A549 (cell line): ENCODE measurements at regions not wholly inside any gene's neighbourhood (a gene's known extent, or its start where the extent isn't known, plus 50 kb on each side); places are given as distances from the start of the nearest gene placed in this dataset.

Experiments used
- ATAC-seq, 2 experiments: fragments of 200-7000 bp in 1 of 2; fragments of >200 bp in 1 of 2; cut with Nextera tagmentation in 1 of 2; cut with Tn5 transposase in 1 of 2; 3 replicates each; pipeline versions ENCODE4 v1.8.0 to v1.9.1; 2018 to 2020; ENCODE audit warnings: mild to moderate bottlenecking in 1 of 2, moderate library complexity in 1 of 2
- CTCF ChIA-PET: fragments of 300-600 bp; sonication (Branson Sonifier 250); formaldehyde crosslinking; extraction: SDS; loops from one replicate; lab custom pipeline; 2021; ENCODE audit warnings: antibody characterized with exemption, inconsistent platforms; lab: Yijun Ruan, JAX
- POLR2A ChIA-PET: fragments of 350-600 bp; formaldehyde crosslinking; extraction: SDS; loops from one replicate; lab custom pipeline; 2021; ENCODE audit warnings: antibody characterized with exemption, inconsistent platforms; lab: Yijun Ruan, JAX
- DNase-seq, 2 experiments: peaks; one replicate each; pipeline versions ENCODE4 v3.0.0 to v3.0.0-alpha.2; 2011 to 2016; ENCODE audit warnings: low read depth in 1 of 2, low spot score in 1 of 2
- FAIRE-seq: peaks from 2 replicates; lab custom pipeline; 2011; peaks lifted over from hg19 to GRCh38; lab: Jason Lieb, UNC
- H3K27ac ChIP-seq, 2 experiments: fragments of >200 bp; sonication (Bioruptor Twin); formaldehyde crosslinking; 3 replicates each; pipeline ENCODE4 v1.5.1; 2016 to 2017
- H3K4me1 ChIP-seq: fragments of >200 bp; sonication (Bioruptor Twin); formaldehyde crosslinking; 3 replicates; pipeline ENCODE4 v1.6.1; 2016
- H3K4me2 ChIP-seq: fragments of >200 bp; sonication (Bioruptor Twin); formaldehyde crosslinking; 3 replicates; pipeline ENCODE4 v1.6.1; 2016
- H3K4me3 ChIP-seq: fragments of >200 bp; sonication (Bioruptor Twin); formaldehyde crosslinking; 3 replicates; pipeline ENCODE4 v1.5.1; 2016
- H3K9me3 ChIP-seq: fragments of >200 bp; sonication (Bioruptor Twin); formaldehyde crosslinking; 3 replicates; pipeline ENCODE4 v1.6.1; 2016
- CBX8 ChIP-seq: fragments of 200-600 bp; sonication (generic); IDR thresholded peaks from 2 replicates; pipeline ENCODE4 v1.6.1; 2016
- CEBPB ChIP-seq, 2 experiments: fragments of >200 bp in 1 of 2; sonication (Bioruptor Twin) in 1 of 2; formaldehyde crosslinking in 1 of 2; IDR thresholded peaks; 2 replicates each; pipeline ENCODE4 v1.6.1; 2012 to 2016
- CHD4 ChIP-seq: fragments of 200-600 bp; sonication (generic); IDR thresholded peaks from 2 replicates; pipeline ENCODE4 v1.6.1; 2016; ENCODE audit warnings: antibody characterized with exemption, mild to moderate bottlenecking, borderline replicate concordance
- EP300 ChIP-seq, 2 experiments: fragments of >200 bp; sonication (Bioruptor Twin); formaldehyde crosslinking; IDR thresholded peaks; 2 replicates in 1 of 2; 3 replicates in 1 of 2; pipeline ENCODE4 v1.6.1; 2016 to 2017
- FOSL2 ChIP-seq, 2 experiments: fragments of 450-650 bp in 1 of 2; fragments of >200 bp in 1 of 2; sonication (Bioruptor Twin) in 1 of 2; formaldehyde crosslinking; IDR thresholded peaks; 2 replicates each; pipeline versions ENCODE4 v1.5.0 to v1.6.1; 2016 to 2020; ENCODE audit warnings: mild to moderate bottlenecking in 1 of 2, moderate library complexity in 1 of 2
- GATA3 ChIP-seq: IDR thresholded peaks from 2 replicates; pipeline ENCODE4 v1.6.1; 2012; ENCODE audit warnings: borderline replicate concordance
- HDAC2 ChIP-seq: fragments of 200-600 bp; sonication (generic); IDR thresholded peaks from 2 replicates; pipeline ENCODE4 v1.6.1; 2016
- HEYL ChIP-seq: fragments of 250-450 bp; sonication (Bioruptor Pico); IDR thresholded peaks from 2 replicates; pipeline ENCODE4 v1.8.0; 2021; ENCODE audit warnings: mild to moderate bottlenecking, moderate library complexity
- HOXB13 ChIP-seq: fragments of 250-450 bp; sonication (Bioruptor Pico); IDR thresholded peaks from 2 replicates; pipeline ENCODE4 v1.5.0; 2020; ENCODE audit warnings: low read depth, mild to moderate bottlenecking, moderate library complexity
- JUN ChIP-seq, 2 experiments: fragments of >200 bp; sonication (Bioruptor Twin); formaldehyde crosslinking; IDR thresholded peaks; 2 replicates in 1 of 2; 3 replicates in 1 of 2; pipeline ENCODE4 v1.6.1; 2016 to 2017
- KDM1A ChIP-seq: fragments of 200-600 bp; sonication (generic); IDR thresholded peaks from 2 replicates; pipeline ENCODE4 v1.6.1; 2016; ENCODE audit warnings: low read depth, mild to moderate bottlenecking
- MAZ ChIP-seq: fragments of 150-350 bp; IDR thresholded peaks from 2 replicates; pipeline ENCODE4 v1.6.1; 2014; ENCODE audit warnings: antibody characterized with exemption, low read depth, low read length, borderline replicate concordance
- MYC ChIP-seq: IDR thresholded peaks from 2 replicates; pipeline ENCODE4 v1.6.1; 2012; ENCODE audit warnings: mild to moderate bottlenecking, inconsistent platforms, low read length, improper control_type of control experiment, borderline replicate concordance
- NPAS2 ChIP-seq: fragments of 250-450 bp; sonication (Bioruptor Pico); IDR thresholded peaks from 2 replicates; pipeline ENCODE4 v1.8.0; 2022; ENCODE audit warnings: mild to moderate bottlenecking, moderate library complexity, borderline replicate concordance
- RARB ChIP-seq: fragments of 250-450 bp; sonication (Bioruptor Pico); IDR thresholded peaks from 2 replicates; pipeline ENCODE4 v1.8.0; 2021; ENCODE audit warnings: mild to moderate bottlenecking, moderate library complexity
- TFCP2L1 ChIP-seq: fragments of 250-450 bp; sonication (Bioruptor Pico); IDR thresholded peaks from 2 replicates; pipeline ENCODE4 v1.5.0; 2021; ENCODE audit warnings: mild to moderate bottlenecking
- WGBS: methylation state at CpG from one replicate; pipeline ENCODE4 v1.1.6; 2017; ENCODE audit errors: missing lambda C conversion rate; 5-methylcytosine and 5-hydroxymethylcytosine counted together
- TF ChIP-seq, protein P1 (sequence below): fragments of 450-650 bp; IDR thresholded peaks from 2 replicates; pipeline ENCODE4 v1.6.1; 2014; ENCODE audit warnings: antibody characterized with exemption
- TF ChIP-seq, protein P2 (sequence below): IDR thresholded peaks from 2 replicates; pipeline ENCODE4 v1.6.1; 2012; ENCODE audit warnings: low read depth, borderline replicate concordance
- TF ChIP-seq, protein P3 (sequence below): fragments of 250-450 bp; sonication (Bioruptor Pico); IDR thresholded peaks from 2 replicates; pipeline ENCODE4 v1.5.0; 2020; ENCODE audit warnings: low read depth, mild to moderate bottlenecking, moderate library complexity
- TF ChIP-seq, protein P4 (sequence below): fragments of 200-600 bp; sonication (generic); IDR thresholded peaks from 2 replicates; pipeline ENCODE4 v1.6.1; 2016; ENCODE audit warnings: antibody characterized with exemption, mild to moderate bottlenecking, moderate library complexity

- TF ChIP-seq NPAS2 (CRISPR knock-in tag) (no peak), CBX8 (no peak)
Observed at GRCh38 chr1:112188611-112189010, 199.1 kb upstream of the KCND3 start (continued).

GRCh38 chr1:112196008-112196588, 199.9 kb upstream of the CTTNBP2NL start:
- ChIA-PET CTCF (no interaction called here), POLR2A (no interaction called here)
- Histone ChIP-seq H3K4me2 (no peak overlapping the region), H3K27ac (no peak overlapping the region), H3K4me1 (no peaks in the 10 kb centered on the region), H3K9me3 (no peaks in the 10 kb centered on the region), H3K4me3 (no peak overlapping the region)
- TF ChIP-seq, protein P1, sequence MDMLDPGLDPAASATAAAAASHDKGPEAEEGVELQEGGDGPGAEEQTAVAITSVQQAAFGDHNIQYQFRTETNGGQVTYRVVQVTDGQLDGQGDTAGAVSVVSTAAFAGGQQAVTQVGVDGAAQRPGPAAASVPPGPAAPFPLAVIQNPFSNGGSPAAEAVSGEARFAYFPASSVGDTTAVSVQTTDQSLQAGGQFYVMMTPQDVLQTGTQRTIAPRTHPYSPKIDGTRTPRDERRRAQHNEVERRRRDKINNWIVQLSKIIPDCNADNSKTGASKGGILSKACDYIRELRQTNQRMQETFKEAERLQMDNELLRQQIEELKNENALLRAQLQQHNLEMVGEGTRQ, result 0 out of 2 replicates have a peak, but pooled peaks have one; percentile 27
- no peak for TF ChIP-seq GATA3
- 3% methylated on average over 4 of the region's 4 CpGs for WGBS
- ATAC-seq (no peak), FAIRE-seq (no peak), DNase-seq (no peak)

DNA sequence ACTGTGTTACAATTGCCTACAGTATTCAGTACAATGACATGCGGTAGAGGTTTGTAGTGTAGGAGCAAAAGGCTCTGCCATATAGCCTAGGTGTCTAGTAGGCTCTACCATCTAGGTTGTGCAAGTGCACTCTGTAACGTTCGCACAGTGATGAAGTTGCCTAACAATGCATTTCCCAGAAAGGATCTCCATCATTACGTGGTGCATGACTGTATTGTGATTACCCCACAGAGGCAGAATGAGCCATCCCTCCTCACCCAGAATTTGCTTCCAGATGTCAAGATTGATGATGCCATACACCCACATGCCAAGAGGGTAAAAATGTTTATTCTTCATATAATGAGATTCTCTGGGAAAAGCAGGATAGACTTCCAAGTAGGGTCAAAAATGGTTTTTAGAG, 199.3 kb upstream of the CTTNBP2NL start:
- Histone ChIP-seq H3K27ac (no peak overlapping the region), H3K9me3 (no peaks in the 10 kb centered on the region), H3K4me1 (no peaks in the 10 kb centered on the region), H3K4me3 (no peak overlapping the region), H3K4me2 (no peak overlapping the region)
- ChIA-PET POLR2A (no interaction called here), CTCF (no interaction called here)
- 20% methylated on average over 4 of the region's 4 CpGs for WGBS
- no peak for TF ChIP-seq HDAC2
- no peak for TF ChIP-seq TFCP2L1 (CRISPR knock-in tag)
- DNase-seq, result no peak
- ATAC-seq, result no peak
- FAIRE-seq, result no peak

GRCh38 chr1:112209493-112209892, 186.5 kb upstream of the CTTNBP2NL start:
- no peak for ATAC-seq
- H3K27ac ChIP-seq, result no peak overlapping the region
- H3K4me1 ChIP-seq, result no peaks in the 10 kb centered on the region
- H3K4me2 ChIP-seq, result no peak overlapping the region
- no peak for FAIRE-seq
- POLR2A ChIA-PET, result no interaction called here
- DNase-seq, result no peak
- CTCF ChIA-PET, result no interaction called here
- no peaks in the 10 kb centered on the region for H3K9me3 ChIP-seq
- no peak overlapping the region for H3K4me3 ChIP-seq
- TF ChIP-seq CEBPB (IDR thresholded peaks at IDR 0.05) (no peak), EP300 (IDR thresholded peaks at IDR 0.05) (no peak), MAZ (no peak), JUN (IDR thresholded peaks at IDR 0.05) (no peak), HEYL (CRISPR knock-in tag) (no peak), FOSL2 (IDR thresholded peaks at IDR 0.05) (no peak), FOSL2 (CRISPR knock-in tag; IDR thresholded peaks at IDR 0.05) (peak; percentile 53; the same call in 1 of the 2 replicates)
- 0% methylated on average over 1 of the region's 1 CpG for WGBS

- TF ChIP-seq HEYL (CRISPR knock-in tag), result no peak
- no peak for TF ChIP-seq HOXB13
- no peak for TF ChIP-seq EP300 (IDR thresholded peaks at IDR 0.05)
- TF ChIP-seq, all 56 proteins: peak for 0
- Histone ChIP-seq H3K9me3 (no peaks in the 10 kb centered on the region), H3K4me2 (no peak overlapping the region), H3K27ac (no peak overlapping the region), H3K4me3 (no peak overlapping the region), H3K4me1 (no peaks in the 10 kb centered on the region)
- FAIRE-seq (no peak), DNase-seq (no peak), ATAC-seq (no peak)
- POLR2A ChIA-PET, result no interaction called here
- 0% methylated on average over 1 of the region's 1 CpG for WGBS
- CTCF ChIA-PET, result no interaction called here
Observed at GRCh38 chr1:112219267-112219666, 176.7 kb upstream of the CTTNBP2NL start.

DNA sequence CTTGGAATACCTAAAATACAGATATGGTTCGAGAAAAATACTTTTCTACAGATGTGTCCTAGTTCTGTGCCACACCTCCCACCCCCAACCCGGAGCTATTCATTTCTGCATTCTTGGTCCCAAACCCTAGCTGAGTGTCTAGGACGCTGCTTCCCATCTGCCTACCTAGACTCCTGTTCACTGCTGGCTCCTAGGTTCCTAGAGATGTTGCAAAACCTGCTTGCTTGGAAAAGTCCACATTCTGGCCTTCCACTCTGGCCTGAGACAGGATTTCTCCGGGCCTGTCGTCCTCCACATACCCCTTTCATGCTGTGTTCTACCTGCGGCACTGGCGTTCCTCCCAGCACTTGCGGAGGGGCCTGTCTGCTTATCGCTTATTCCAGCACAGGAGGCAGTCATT, 165.8 kb upstream of the CTTNBP2NL start:
- Histone ChIP-seq H3K4me2 (no peak overlapping the region), H3K9me3 (no peaks in the 10 kb centered on the region), H3K4me3 (no peak overlapping the region), H3K27ac (no peak overlapping the region), H3K4me1 (no peaks in the 10 kb centered on the region)
- WGBS, result 35% methylated on average over 9 of the region's 9 CpGs
- ATAC-seq, result no peak
- no peak for FAIRE-seq
- DNase-seq, result no peak
- CTCF ChIA-PET, result interaction anchor here (1.1 to 1.3 kb wide), 2 partner anchors 19 to 107 kb away, joined by 3 read pairs; no protein-coding TSS in a partner anchor
- POLR2A ChIA-PET, result no interaction called here
- TF ChIP-seq, protein P2, sequence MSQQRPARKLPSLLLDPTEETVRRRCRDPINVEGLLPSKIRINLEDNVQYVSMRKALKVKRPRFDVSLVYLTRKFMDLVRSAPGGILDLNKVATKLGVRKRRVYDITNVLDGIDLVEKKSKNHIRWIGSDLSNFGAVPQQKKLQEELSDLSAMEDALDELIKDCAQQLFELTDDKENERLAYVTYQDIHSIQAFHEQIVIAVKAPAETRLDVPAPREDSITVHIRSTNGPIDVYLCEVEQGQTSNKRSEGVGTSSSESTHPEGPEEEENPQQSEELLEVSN, result no peak
- no peak for TF ChIP-seq HEYL (CRISPR knock-in tag)
- TF ChIP-seq KDM1A, result no peak
- TF ChIP-seq MYC, result no peak
- TF ChIP-seq RARB (CRISPR knock-in tag), result no peak
- TF ChIP-seq CHD4, result no peak
- TF ChIP-seq, protein P3, sequence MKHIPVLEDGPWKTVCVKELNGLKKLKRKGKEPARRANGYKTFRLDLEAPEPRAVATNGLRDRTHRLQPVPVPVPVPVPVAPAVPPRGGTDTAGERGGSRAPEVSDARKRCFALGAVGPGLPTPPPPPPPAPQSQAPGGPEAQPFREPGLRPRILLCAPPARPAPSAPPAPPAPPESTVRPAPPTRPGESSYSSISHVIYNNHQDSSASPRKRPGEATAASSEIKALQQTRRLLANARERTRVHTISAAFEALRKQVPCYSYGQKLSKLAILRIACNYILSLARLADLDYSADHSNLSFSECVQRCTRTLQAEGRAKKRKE (CRISPR knock-in tag), result no peak
- TF ChIP-seq, protein P4, sequence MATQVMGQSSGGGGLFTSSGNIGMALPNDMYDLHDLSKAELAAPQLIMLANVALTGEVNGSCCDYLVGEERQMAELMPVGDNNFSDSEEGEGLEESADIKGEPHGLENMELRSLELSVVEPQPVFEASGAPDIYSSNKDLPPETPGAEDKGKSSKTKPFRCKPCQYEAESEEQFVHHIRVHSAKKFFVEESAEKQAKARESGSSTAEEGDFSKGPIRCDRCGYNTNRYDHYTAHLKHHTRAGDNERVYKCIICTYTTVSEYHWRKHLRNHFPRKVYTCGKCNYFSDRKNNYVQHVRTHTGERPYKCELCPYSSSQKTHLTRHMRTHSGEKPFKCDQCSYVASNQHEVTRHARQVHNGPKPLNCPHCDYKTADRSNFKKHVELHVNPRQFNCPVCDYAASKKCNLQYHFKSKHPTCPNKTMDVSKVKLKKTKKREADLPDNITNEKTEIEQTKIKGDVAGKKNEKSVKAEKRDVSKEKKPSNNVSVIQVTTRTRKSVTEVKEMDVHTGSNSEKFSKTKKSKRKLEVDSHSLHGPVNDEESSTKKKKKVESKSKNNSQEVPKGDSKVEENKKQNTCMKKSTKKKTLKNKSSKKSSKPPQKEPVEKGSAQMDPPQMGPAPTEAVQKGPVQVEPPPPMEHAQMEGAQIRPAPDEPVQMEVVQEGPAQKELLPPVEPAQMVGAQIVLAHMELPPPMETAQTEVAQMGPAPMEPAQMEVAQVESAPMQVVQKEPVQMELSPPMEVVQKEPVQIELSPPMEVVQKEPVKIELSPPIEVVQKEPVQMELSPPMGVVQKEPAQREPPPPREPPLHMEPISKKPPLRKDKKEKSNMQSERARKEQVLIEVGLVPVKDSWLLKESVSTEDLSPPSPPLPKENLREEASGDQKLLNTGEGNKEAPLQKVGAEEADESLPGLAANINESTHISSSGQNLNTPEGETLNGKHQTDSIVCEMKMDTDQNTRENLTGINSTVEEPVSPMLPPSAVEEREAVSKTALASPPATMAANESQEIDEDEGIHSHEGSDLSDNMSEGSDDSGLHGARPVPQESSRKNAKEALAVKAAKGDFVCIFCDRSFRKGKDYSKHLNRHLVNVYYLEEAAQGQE, result no peak
